Dermis blood vessel endothelial cell (primary cell): ENCODE measurements at regions not wholly inside any gene's neighbourhood (a gene's known extent, or its start where the extent isn't known, plus 50 kb on each side); places are given as distances from the start of the nearest gene placed in this dataset.
"Not testable (repeated sequence)": the region's sequence is repeated elsewhere in the genome, so short reads cannot be mapped to it uniquely, and the experiment has no call there.

Experiments used
- DNase-seq: peaks from one replicate; pipeline ENCODE4 v3.0.0; 2010

- DNase-seq, result no peak
Measured at GRCh38 chr4:161329852-161330251, 833.9 kb downstream of the FSTL5 start.

- DNase-seq, result peak; percentile 30
Measured at GRCh38 chr4:161321706-161322105, 842.1 kb downstream of the FSTL5 start.

GRCh38 chr4:161320377-161320776, 843.4 kb downstream of the FSTL5 start:
- peak; percentile 56 for DNase-seq

DNA sequence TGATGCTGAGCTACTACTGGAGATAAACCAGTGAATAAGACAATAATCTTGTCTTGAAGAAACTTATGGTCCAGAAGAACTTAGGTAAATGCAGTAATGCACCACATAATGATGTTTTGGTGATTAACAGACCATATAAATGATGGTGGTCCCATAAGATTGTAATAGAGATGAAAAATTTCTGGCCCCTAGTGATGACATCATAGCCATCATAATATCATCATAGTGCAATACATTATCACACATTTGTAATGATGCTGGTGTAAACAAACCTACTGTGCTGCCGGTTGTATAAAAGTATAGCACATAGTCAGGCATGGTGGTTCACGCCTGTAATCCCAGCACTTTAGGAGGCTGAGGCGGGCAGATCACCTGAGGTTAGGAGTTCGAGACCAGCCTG, 846.8 kb downstream of the FSTL5 start:
- DNase-seq, result no peak

- DNase-seq, result no peak
Measured at GRCh38 chr4:161314371-161314770, 849.4 kb downstream of the FSTL5 start.

- DNase-seq, result no peak
Measured at GRCh38 chr4:161303551-161303950, 860.2 kb downstream of the FSTL5 start.

DNA sequence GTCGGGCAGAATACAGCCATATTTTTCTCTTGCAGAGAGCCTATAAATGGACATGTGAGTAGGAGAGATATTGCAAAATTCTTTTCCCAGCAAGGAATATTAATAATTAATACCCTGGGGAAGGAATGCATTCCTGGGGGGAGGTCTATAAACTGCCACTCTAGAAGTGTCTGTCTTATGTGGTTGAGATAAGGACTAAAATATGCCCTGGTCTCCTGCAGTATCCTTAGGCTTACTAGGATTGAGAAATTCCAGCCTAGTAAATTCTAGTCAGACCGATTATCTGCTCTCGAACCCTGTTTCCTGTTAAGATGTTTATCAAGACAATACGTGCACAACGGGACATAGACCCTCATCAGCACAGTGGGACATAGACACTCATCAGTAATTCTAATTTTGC, 872.6 kb downstream of the FSTL5 start:
- DNase-seq, result no peak

DNA sequence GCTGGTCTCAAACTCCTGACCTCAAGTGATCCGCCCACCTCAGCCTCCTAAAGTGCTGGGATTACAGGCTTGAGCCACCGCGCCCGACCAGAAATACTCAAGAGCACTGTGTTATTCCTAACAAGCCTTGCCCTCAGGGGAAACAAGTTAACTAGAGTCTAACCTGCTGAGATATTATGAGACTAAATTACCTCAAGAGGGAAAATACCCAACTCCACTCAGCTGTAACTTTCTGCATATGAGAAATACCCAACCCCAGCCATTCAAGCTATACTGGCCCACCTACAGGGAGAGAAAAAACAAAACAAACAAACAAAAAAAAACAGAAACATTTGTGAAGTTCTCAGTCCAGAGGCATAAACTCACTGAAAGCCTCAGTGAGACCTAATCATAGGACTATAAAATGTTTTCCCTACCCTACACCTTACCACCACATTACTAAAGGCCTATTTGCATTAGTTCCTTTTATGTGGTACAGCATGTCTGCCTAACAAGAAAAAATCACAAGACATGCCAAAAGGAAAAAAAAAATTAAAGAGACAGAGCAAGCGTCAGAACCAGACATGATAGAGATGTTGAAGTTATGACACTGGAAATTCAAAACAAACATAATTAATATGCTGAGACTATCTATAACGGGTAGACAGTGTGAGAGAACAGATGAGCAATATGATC, 876.0 kb downstream of the FSTL5 start:
- DNase-seq, result no peak

DNA sequence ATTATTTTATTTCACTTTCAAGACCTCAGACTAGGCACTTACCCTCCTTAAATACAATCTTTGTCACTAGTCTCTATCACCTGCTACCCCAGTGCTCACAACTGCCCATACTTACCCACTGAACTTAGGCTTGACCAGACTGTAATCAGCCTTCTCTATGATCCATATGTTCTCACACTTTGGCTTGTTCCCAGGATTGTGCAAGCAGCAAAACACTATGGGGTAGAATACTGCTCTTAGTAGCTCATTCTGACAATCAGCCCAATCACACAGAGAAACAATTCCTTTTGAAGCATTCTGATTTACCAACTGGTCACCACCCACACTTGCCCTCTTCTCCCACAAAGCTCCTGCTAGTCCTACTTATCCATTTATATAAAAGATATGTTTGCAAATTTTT, 878.3 kb downstream of the FSTL5 start:
- no peak for DNase-seq

DNA sequence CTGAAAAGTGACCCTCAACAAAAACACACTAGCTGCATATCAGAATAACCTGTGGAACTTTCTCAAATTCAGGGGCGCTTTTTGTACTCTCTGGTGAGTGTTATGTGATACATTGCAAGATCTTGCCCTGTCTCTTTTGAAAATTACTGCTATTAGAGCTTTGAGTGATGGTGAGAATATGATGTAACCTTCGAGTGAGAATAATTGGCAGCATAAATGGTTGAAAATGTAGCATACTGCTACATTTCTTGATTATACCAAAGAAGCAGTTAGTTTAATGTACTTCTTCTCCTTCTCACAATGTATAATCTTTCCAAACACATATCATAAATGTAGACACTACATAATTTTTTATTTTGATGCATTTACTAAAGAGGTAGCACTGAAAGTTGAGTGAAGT, 882.9 kb downstream of the FSTL5 start:
- no peak for DNase-seq

GRCh38 chr4:161279095-161279494, 884.7 kb downstream of the FSTL5 start:
- no peak for DNase-seq

DNA sequence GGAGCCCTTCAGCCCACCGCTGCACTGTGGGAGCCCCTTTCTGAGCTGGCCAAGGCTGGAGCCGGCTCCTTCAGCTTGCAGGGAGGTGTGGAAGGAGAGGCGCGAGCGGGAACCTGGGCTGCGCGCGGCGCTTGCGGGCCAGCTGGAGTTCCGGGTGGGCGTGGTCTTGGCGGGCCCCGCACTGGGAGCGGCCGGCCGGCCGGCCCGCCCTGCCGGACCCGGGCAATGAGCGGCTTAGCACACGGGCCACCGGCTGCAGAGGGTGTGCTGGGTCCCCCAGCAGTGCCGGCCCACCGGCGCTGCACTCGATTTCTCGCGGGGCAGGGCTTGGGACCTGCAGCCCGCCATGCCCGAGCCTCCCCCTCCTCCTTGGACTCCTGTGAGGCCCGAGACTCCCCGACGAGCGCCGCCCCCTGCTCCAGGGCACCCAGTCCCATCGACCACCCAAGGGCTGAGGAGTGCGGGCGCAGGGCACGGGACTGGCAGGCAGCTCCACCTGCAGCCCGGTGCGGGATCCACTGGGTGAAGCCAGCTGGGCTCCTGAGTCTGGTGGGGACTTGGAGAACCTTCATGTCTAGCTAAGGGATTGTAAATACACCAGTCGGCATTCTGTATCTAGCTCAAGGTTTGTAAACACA, 886.5 kb downstream of the FSTL5 start:
- not testable (repeated sequence) for DNase-seq

GRCh38 chr4:161273607-161274006, 890.2 kb downstream of the FSTL5 start:
- DNase-seq, result no peak

GRCh38 chr4:161260819-161261218, 903.0 kb downstream of the FSTL5 start:
- DNase-seq, result no peak

DNA sequence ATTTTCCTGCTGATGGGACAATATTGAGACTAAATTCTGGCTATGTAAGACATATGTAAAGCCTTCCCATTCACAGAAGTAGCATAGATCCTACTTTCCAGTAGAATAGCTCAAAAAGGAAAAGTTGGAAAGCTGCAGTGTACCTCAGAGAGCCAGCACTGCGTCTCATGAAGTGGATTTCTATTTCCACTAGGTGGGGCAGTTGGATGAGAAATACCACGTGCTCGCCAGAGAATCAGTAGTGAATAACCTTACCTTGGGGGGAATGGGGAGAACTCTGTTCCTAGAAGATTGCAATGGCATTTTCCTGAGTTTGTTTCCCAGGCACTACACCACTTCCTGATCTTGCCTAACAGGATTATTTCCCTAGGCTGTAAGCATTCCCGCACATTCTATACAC, 907.1 kb downstream of the FSTL5 start:
- peak; percentile 50 for DNase-seq

DNA sequence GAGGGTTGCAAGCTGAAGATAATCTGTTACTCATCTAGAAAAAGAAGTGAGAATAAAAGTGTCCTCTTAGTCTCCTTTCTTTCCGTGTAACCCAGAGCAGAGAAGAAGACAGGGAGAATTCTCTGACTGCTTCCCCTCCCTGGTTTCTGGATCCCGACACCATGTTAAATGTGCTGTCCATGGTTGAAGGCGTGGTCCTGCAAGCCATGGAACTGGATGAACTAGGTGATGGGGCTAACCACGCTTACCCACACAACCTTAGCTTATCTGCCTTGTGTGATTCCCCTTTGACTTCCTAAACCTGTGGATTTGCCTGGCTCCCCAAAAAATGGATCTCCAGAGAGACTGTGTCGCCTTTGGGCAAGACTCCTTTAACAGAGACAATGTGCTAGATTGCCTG, 907.6 kb downstream of the FSTL5 start:
- peak; percentile 6 for DNase-seq

GRCh38 chr4:161254375-161254774, 909.4 kb downstream of the FSTL5 start:
- no peak for DNase-seq

- DNase-seq, result peak; percentile 65
Measured at GRCh38 chr4:161252520-161253141, 911.2 kb downstream of the FSTL5 start.

DNA sequence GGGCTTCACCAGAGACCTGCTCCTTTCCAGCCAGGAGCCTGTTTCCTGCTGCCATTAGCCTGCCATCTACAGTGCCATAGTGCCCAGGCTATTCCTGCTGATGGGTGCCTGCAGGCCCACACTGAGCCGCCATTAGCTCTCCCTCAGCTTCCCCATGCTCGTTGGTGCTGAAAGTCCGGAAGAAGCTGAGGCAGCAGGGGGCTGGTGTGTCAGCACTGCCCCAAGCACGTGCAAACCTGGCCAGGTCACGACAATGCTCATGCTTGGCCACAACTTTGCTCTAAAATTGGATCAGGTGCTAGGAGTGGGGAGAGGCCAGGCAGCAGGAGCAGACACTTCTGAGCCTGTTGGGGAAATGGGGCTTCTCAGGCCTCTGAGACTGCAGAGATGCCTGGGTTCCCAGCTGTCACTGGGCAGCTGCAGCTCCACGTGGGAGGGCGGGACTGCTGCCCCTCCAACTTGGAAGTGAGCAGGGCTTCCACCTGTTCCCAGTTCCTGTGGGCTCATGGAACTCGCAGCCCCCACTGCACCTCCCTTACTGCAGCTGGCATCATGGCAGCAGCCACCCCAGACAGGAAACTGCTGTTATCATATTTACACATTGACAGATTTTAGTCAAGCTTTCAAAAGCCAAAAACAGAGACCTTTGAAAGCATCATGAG, 913.9 kb downstream of the FSTL5 start:
- DNase-seq, result no peak

- DNase-seq, result no peak
Measured at GRCh38 chr4:161248880-161249279, 914.9 kb downstream of the FSTL5 start.

GRCh38 chr4:161247831-161248230, 916.0 kb downstream of the FSTL5 start:
- DNase-seq, result no peak

DNA sequence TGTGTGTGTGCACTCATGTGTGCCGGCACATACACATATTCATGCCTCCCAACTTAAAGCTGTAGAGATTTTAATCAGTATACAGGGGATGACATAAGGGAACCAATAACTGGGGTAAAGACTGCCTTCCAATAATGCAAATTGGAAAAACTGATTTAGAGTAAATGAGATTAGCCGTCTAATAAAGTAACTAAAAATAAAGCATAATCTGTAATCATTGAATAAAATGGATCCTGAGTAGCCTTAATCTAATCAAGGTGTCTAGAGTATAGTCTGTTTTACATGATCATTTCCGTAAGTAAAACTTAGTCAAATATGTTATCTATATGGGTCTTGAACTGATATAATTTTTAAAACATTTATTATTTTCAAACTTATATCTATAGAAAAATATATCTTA, 925.8 kb downstream of the FSTL5 start:
- no peak for DNase-seq

- no peak for DNase-seq
Measured at GRCh38 chr4:161237495-161237894, 926.3 kb downstream of the FSTL5 start.

GRCh38 chr4:161225327-161225726, 938.5 kb downstream of the FSTL5 start:
- DNase-seq, result no peak
